ENCODE measurements at regions not wholly inside any gene's neighbourhood (a gene's known extent, or its start where the extent isn't known, plus 50 kb on each side); places are given as distances from the start of the nearest gene placed in this dataset.

DNA sequence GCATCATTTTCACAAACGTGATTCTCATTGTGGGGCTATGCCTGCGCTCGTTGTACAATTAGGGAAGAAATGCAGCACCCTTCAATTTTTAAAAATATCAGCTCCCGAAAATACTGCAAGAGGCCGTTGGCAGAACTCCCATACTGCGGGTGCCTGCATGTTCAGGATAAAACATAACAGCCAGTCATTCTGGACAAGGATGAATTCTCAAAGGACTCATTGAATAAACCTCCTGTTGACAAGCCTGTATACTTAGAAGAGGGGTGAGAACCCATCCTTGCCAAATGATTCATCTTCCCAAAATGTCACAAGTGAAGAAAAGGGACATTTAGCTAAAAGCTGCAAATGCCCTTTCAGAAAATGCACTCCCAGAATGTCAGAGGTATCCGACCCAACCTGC, 141.9 kb downstream of the CSNK2A3 start:
- intact Hi-C loops (cut with DNase I), result loop anchor here in 1 of 10 donors (5.0 kb wide), 1 partner anchor 64 kb away; no protein-coding TSS in a partner anchor
- Histone ChIP-seq H3K4me1 (peaks cover 0 to 31% (median 10%) of the 10 kb centered on the region in 12 donors), H3K27me3 (peaks cover 0 to 2% (median 0%) of the 10 kb centered on the region in 9 donors), H3K9me3 (no peaks in the 10 kb centered on the region), H3K36me3 (no peaks in the 10 kb centered on the region), H3K27ac (no peak overlapping the region), H3K4me3 (no peak overlapping the region)
- no peak for TF ChIP-seq POLR2A (IDR thresholded peaks at IDR 0.05)
- TF ChIP-seq, protein P1, sequence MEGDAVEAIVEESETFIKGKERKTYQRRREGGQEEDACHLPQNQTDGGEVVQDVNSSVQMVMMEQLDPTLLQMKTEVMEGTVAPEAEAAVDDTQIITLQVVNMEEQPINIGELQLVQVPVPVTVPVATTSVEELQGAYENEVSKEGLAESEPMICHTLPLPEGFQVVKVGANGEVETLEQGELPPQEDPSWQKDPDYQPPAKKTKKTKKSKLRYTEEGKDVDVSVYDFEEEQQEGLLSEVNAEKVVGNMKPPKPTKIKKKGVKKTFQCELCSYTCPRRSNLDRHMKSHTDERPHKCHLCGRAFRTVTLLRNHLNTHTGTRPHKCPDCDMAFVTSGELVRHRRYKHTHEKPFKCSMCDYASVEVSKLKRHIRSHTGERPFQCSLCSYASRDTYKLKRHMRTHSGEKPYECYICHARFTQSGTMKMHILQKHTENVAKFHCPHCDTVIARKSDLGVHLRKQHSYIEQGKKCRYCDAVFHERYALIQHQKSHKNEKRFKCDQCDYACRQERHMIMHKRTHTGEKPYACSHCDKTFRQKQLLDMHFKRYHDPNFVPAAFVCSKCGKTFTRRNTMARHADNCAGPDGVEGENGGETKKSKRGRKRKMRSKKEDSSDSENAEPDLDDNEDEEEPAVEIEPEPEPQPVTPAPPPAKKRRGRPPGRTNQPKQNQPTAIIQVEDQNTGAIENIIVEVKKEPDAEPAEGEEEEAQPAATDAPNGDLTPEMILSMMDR (IDR thresholded peaks at IDR 0.05), result no peak
- WGBS, 4 donors, result 22 to 27% (median 26%) methylated on average over 7 of the region's 7 CpGs
- ATAC-seq (peak in 1 of 4 donors; percentile 47), DNase-seq (peak in 1 of 5 donors; percentile 40)

- peaks cover 0 to 31% (median 10%) of the 10 kb centered on the region in 12 donors for H3K4me1 ChIP-seq
- DNase-seq (no peak), ATAC-seq (no peak)
- no peak overlapping the region for H3K4me3 ChIP-seq
- TF ChIP-seq, protein P1 (IDR thresholded peaks at IDR 0.05), result no peak
- no peak for TF ChIP-seq POLR2A (IDR thresholded peaks at IDR 0.05)
- H3K27me3 ChIP-seq, result peaks cover 0 to 2% (median 0%) of the 10 kb centered on the region in 9 donors
- 66 to 100% (median 97%) methylated on average over 3 of the region's 3 CpGs for WGBS, 4 donors
- no peaks in the 10 kb centered on the region for H3K9me3 ChIP-seq
- no peaks in the 10 kb centered on the region for H3K36me3 ChIP-seq
- no peak overlapping the region for H3K27ac ChIP-seq
- intact Hi-C loops (cut with DNase I), result loop anchor here in 1 of 10 donors (5.0 kb wide), 1 partner anchor 63 kb away; no protein-coding TSS in a partner anchor
These were observed 142.6 kb downstream of the CSNK2A3 start for GRCh38 chr11:11210446-11210845.

DNA sequence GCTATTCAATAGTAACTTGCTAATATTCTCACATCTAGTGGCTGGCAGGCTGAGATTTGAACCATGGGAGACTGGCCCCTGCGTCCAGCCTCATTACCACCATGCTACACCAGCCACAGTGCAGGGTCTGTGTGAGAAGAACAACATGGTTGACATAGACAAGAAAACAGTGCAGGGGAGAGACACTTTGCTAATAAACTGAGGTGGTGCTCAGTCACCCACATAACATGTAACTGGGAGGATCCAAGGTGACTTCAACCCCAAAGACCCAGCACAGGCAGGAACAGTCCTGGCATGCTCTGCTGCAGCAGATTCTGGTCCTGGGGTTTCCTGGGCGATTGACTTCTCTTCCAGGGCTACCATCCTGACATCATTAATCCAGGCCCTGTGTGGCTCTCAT, 143.1 kb downstream of the CSNK2A3 start:
- Histone ChIP-seq H3K9me3 (no peaks in the 10 kb centered on the region), H3K27ac (no peak overlapping the region), H3K27me3 (peaks cover 0 to 2% (median 0%) of the 10 kb centered on the region in 9 donors), H3K4me1 (peaks cover 0 to 31% (median 10%) of the 10 kb centered on the region in 12 donors), H3K4me3 (no peak overlapping the region), H3K36me3 (no peaks in the 10 kb centered on the region)
- ATAC-seq, result no peak
- TF ChIP-seq POLR2A (IDR thresholded peaks at IDR 0.05), result no peak
- TF ChIP-seq, protein P1 (IDR thresholded peaks at IDR 0.05), result no peak
- 94 to 100% (median 96%) methylated on average over 2 of the region's 2 CpGs for WGBS, 4 donors
- no peak for DNase-seq
- intact Hi-C loops (cut with DNase I), result loop anchor here in 1 of 10 donors (5.0 kb wide), 1 partner anchor 63 kb away; no protein-coding TSS in a partner anchor

GRCh38 chr11:11208994-11209393, 144.1 kb downstream of the CSNK2A3 start:
- H3K27me3 ChIP-seq, result peaks cover 0 to 9% (median 0%) of the 10 kb centered on the region in 9 donors
- TF ChIP-seq POLR2A (IDR thresholded peaks at IDR 0.05), result no peak
- TF ChIP-seq, protein P1 (IDR thresholded peaks at IDR 0.05), result no peak
- peaks cover 0 to 27% (median 10%) of the 10 kb centered on the region in 12 donors for H3K4me1 ChIP-seq
- H3K9me3 ChIP-seq, result no peaks in the 10 kb centered on the region
- H3K4me3 ChIP-seq, result no peak overlapping the region
- 90 to 94% (median 92%) methylated on average over 4 of the region's 4 CpGs for WGBS, 4 donors
- no peaks in the 10 kb centered on the region for H3K36me3 ChIP-seq
- intact Hi-C loops (cut with DNase I), result no loop called here
- H3K27ac ChIP-seq, result no peak overlapping the region
- no peak for ATAC-seq
- DNase-seq, result no peak
